K562 (cell line): ENCODE measurements at regions not wholly inside any gene's neighbourhood (a gene's known extent, or its start where the extent isn't known, plus 50 kb on each side); places are given as distances from the start of the nearest gene placed in this dataset.

Source experiments
- ATAC-seq: fragments of 200-7000 bp; cut with Tn5 transposase; 3 replicates; pipeline ENCODE4 v1.9.1; 2020; ENCODE audit warnings: moderate library complexity
- BruUV-seq: library from RNA; stranded (reverse); fragments of 400-500 nt; replicated peaks from 2 replicates; lab custom pipeline; 2021; lab: Mats Ljungman, UMichigan
- CTCF ChIA-PET: fragments of 300-600 bp; formaldehyde crosslinking; extraction: SDS; loops from one replicate; lab custom pipeline; 2021; ENCODE audit warnings: low intra/inter-chr PET ratio; lab: Yijun Ruan, JAX
- POLR2A ChIA-PET: fragments of 300-600, 350-650 bp; sonication (Branson Sonifier 250); formaldehyde crosslinking; extraction: SDS; loops from one replicate; lab custom pipeline; 2021; ENCODE audit warnings: antibody characterized with exemption, inconsistent platforms; lab: Yijun Ruan, JAX
- DNase-seq, 4 experiments: peaks; one replicate each; pipeline versions ENCODE4 v3.0.0 to v3.0.0-alpha.2; 2011 to 2018; ENCODE audit warnings: low spot score in 3 of 4, mixed read lengths in 3 of 4; ENCODE audit errors: extremely low read depth in 1 of 4
- FAIRE-seq: peaks from 2 replicates; lab custom pipeline; 2011; peaks lifted over from hg19 to GRCh38; lab: Jason Lieb, UNC
- H2AFZ ChIP-seq: 2 replicates; pipeline ENCODE4 v1.6.0; 2011; ENCODE audit warnings: low read depth, low read length, control low read depth, inconsistent platforms
- H3K27ac ChIP-seq: fragments of 200-600 bp; 3 replicates; pipeline ENCODE4 v1.8.0; 2011; ENCODE audit warnings: low read depth, mild to moderate bottlenecking, control low read depth, inconsistent platforms, low read length, moderate library complexity, mixed read lengths; ENCODE audit errors: extremely low read depth
- H3K27me3 ChIP-seq, 2 experiments: fragments of 300-600 bp in 1 of 2; 2 replicates in 1 of 2; 3 replicates in 1 of 2; pipeline versions ENCODE4 v1.6.0 to v1.8.0; 2011; ENCODE audit warnings: inconsistent platforms in 2 of 2, low read length in 2 of 2, mild to moderate bottlenecking in 1 of 2, mixed read lengths in 1 of 2, moderate library complexity in 1 of 2; ENCODE audit not compliant: control insufficient read depth in 2 of 2, insufficient read depth in 2 of 2
- H3K36me3 ChIP-seq: fragments of 300-600 bp; 3 replicates; pipeline ENCODE4 v1.8.0; 2011; ENCODE audit warnings: mild to moderate bottlenecking, low read length, inconsistent platforms; ENCODE audit not compliant: control insufficient read depth, insufficient read depth
- H3K4me1 ChIP-seq, 2 experiments: fragments of 200-600 bp in 1 of 2; replicated peaks in 1 of 2; 2 replicates in 1 of 2; 3 replicates in 1 of 2; pipeline versions ENCODE4 v1.5.1 to v1.8.0; 2011; ENCODE audit warnings: inconsistent platforms in 2 of 2, low read length in 2 of 2, mild to moderate bottlenecking in 1 of 2, mixed read lengths in 1 of 2, moderate library complexity in 1 of 2; ENCODE audit not compliant: control insufficient read depth in 2 of 2, insufficient read depth in 2 of 2
- H3K4me2 ChIP-seq: 2 replicates; pipeline ENCODE4 v1.6.1; 2011; ENCODE audit warnings: low read length, control low read depth, inconsistent platforms, mixed read lengths; ENCODE audit not compliant: insufficient read depth
- H3K4me3 ChIP-seq: fragments of 200-600 bp; sonication (generic), shearing (Covaris generic); 2 replicates; pipeline ENCODE4 v1.5.1; 2016; ENCODE audit warnings: control low read depth, inconsistent platforms
- H3K79me2 ChIP-seq: fragments of 200-600 bp; 3 replicates; pipeline ENCODE4 v1.8.0; 2011; ENCODE audit warnings: low read length, inconsistent platforms; ENCODE audit not compliant: control insufficient read depth, insufficient read depth
- H3K9ac ChIP-seq, 2 experiments: 2 replicates each; pipeline versions ENCODE4 v1.6.0 to v1.6.1; 2011; ENCODE audit warnings: low read depth in 2 of 2, low read length in 2 of 2, control low read depth in 1 of 2, inconsistent platforms in 1 of 2, mild to moderate bottlenecking in 1 of 2, mixed read lengths in 1 of 2; ENCODE audit not compliant: insufficient read depth in 1 of 2
- H3K9me1 ChIP-seq: one replicate; pipeline ENCODE4 v1.6.0; 2011; ENCODE audit warnings: inconsistent platforms, mild to moderate bottlenecking, low read length, moderate library complexity; ENCODE audit not compliant: control insufficient read depth, insufficient read depth
- H3K9me3 ChIP-seq: replicated peaks from 2 replicates; pipeline ENCODE4 v1.5.1; 2011; ENCODE audit warnings: low read depth, low read length, inconsistent platforms; ENCODE audit not compliant: control insufficient read depth, insufficient read depth
- H4K20me1 ChIP-seq: replicated peaks from 2 replicates; pipeline ENCODE4 v1.6.1; 2011; ENCODE audit warnings: low read length, inconsistent platforms, mixed read lengths; ENCODE audit not compliant: control insufficient read depth, insufficient read depth
- ATF1 ChIP-seq, 2 experiments: fragments of 450-650 bp in 1 of 2; IDR thresholded peaks; 2 replicates each; pipeline ENCODE4 v1.6.1; 2016; ENCODE audit warnings: missing compliant biosample characterization in 1 of 2, missing genetic modification characterization in 1 of 2
- BCL6 ChIP-seq: fragments of 250-450 bp; sonication (Bioruptor Pico); IDR thresholded peaks from 2 replicates; pipeline ENCODE4 v1.4.0; 2020
- CHD2 ChIP-seq: IDR thresholded peaks from 2 replicates; pipeline ENCODE4 v1.6.1; 2011; ENCODE audit warnings: low read depth, low read length
- DLX4 ChIP-seq: fragments of 250-450 bp; sonication (Bioruptor Pico); IDR thresholded peaks from 2 replicates; pipeline ENCODE4 v1.6.1; 2021; ENCODE audit warnings: mild to moderate bottlenecking
- FIP1L1 ChIP-seq: fragments of 200-400 bp; formaldehyde crosslinking; IDR thresholded peaks from 2 replicates; pipeline ENCODE4 v1.6.1; 2018; ENCODE audit warnings: mild to moderate bottlenecking, low read depth, low read length; ENCODE audit not compliant: poor library complexity, severe bottlenecking
- GATAD2A ChIP-seq: fragments of 450-650 bp; IDR thresholded peaks from 2 replicates; pipeline ENCODE4 v1.6.1; 2017
- HDAC8 ChIP-seq: fragments of 450-650 bp; IDR thresholded peaks from 2 replicates; pipeline ENCODE4 v1.6.1; 2016; ENCODE audit warnings: mild to moderate bottlenecking, missing genetic modification characterization, moderate library complexity, missing compliant biosample characterization
- KAT2B ChIP-seq: IDR thresholded peaks from one replicate; pipeline ENCODE4 v1.6.1; 2012; ENCODE audit warnings: low read depth, mild to moderate bottlenecking, control low read depth, inconsistent platforms, low read length, moderate library complexity
- KAT7 ChIP-seq: sonication (generic); formaldehyde crosslinking; IDR thresholded peaks from 2 replicates; pipeline ENCODE4 v1.8.0; 2022; ENCODE audit warnings: missing genetic modification reagents, mild to moderate bottlenecking, borderline replicate concordance
- MED1 ChIP-seq: sonication (generic); formaldehyde crosslinking; IDR thresholded peaks from 2 replicates; pipeline ENCODE4 v1.8.1; 2023; ENCODE audit warnings: missing genetic modification reagents, borderline replicate concordance
- PKNOX1 ChIP-seq: fragments of 450-650 bp; IDR thresholded peaks from 2 replicates; pipeline ENCODE4 v1.6.1; 2016
- ZC3H8 ChIP-seq: fragments of 450-650 bp; IDR thresholded peaks from 2 replicates; pipeline ENCODE4 v1.6.1; 2017
- ZNF3 ChIP-seq: fragments of 250-450 bp; sonication (Bioruptor Pico); IDR thresholded peaks from 2 replicates; pipeline ENCODE4 v1.5.0; 2021; ENCODE audit warnings: mild to moderate bottlenecking, moderate library complexity
- ZNF316 ChIP-seq: fragments of 450-650 bp; IDR thresholded peaks from 2 replicates; pipeline ENCODE4 v1.6.1; 2016
- ZNF41 ChIP-seq: fragments of 250-450 bp; sonication (Bioruptor Pico); conservative IDR thresholded peaks from 2 replicates; pipeline ENCODE4 v1.4.0; 2020; ENCODE audit warnings: mild to moderate bottlenecking
- ZNF444 ChIP-seq: fragments of 250-450 bp; sonication (Bioruptor Pico); IDR thresholded peaks from 2 replicates; pipeline ENCODE4 v1.4.0; 2020; ENCODE audit warnings: mild to moderate bottlenecking, moderate library complexity
- ZNF655 ChIP-seq: fragments of 250-450 bp; sonication (Bioruptor Pico); IDR thresholded peaks from 2 replicates; pipeline ENCODE4 v1.5.0; 2021
- WGBS: fragments of 100-300 bp; shearing (Covaris generic); methylation state at CpG from one replicate; pipeline ENCODE4 v1.1.6; 2016; ENCODE audit warnings: low coverage, mixed read lengths; ENCODE audit not compliant: insufficient coverage; ENCODE audit errors: missing lambda C conversion rate; 5-methylcytosine and 5-hydroxymethylcytosine counted together
- in situ Hi-C: fragments of 300-500 bp; cut with MboI; formaldehyde crosslinking; loops from 4 replicates; pipeline ENCODE4 v1.15.0; 2018; ENCODE audit warnings: inconsistent platforms, mixed read lengths
- intact Hi-C: fragments of 100-400 bp; cut with micrococcal nuclease; formaldehyde crosslinking; loops from 2 replicates; pipeline ENCODE4 v1.14.2; 2022

- in situ Hi-C loops: no loop called here
- Histone ChIP-seq H3K27ac (no peak overlapping the region), H4K20me1 (no peaks in the 10 kb centered on the region), H3K4me1 (no peaks in the 10 kb centered on the region), H2AFZ (no peak overlapping the region), H3K79me2 (no peaks in the 10 kb centered on the region), H3K27me3 (no peaks in the 10 kb centered on the region), H3K9me3 (no peaks in the 10 kb centered on the region), H3K4me3 (no peak overlapping the region), H3K36me3 (no peaks in the 10 kb centered on the region), H3K9me1 (no peaks in the 10 kb centered on the region), H3K4me2 (no peak overlapping the region), H3K9ac (no peak overlapping the region)
- intact Hi-C loops: no loop called here
- ChIA-PET CTCF (no interaction called here), POLR2A (no interaction called here)
- FAIRE-seq: no peak
- no peak for DNase-seq
- BruUV-seq: no TSS peak
- WGBS: 0% methylated on average over 7 of the region's 7 CpGs
- TF ChIP-seq HDAC8 (tag) (no peak), ZNF316 (0 out of 2 replicates have a peak, but pooled peaks have one; percentile 8)
- no peak for ATAC-seq
Measured at GRCh38 chr5:167448376-167448775, 843.1 kb upstream of the WWC1 start.

GRCh38 chr5:167451076-167451475 is 840.4 kb upstream of the WWC1 start:
- 1% methylated on average over 7 of the region's 7 CpGs for WGBS
- H4K20me1 ChIP-seq: no peaks in the 10 kb centered on the region
- DNase-seq (no peak), FAIRE-seq (no peak), ATAC-seq (no peak)
- ChIA-PET POLR2A (no interaction called here), CTCF (no interaction called here)
- no peak overlapping the region for H3K4me2 ChIP-seq
- H3K36me3 ChIP-seq: no peaks in the 10 kb centered on the region
- no TSS peak for BruUV-seq
- H3K9me1 ChIP-seq: no peaks in the 10 kb centered on the region
- in situ Hi-C loops: no loop called here
- H3K4me3 ChIP-seq: no peak overlapping the region
- no peak overlapping the region for H3K9ac ChIP-seq
- no peaks in the 10 kb centered on the region for H3K4me1 ChIP-seq
- TF ChIP-seq BCL6: no peak
- TF ChIP-seq CHD2: no peak
- no peak for TF ChIP-seq ZNF41
- no peak for TF ChIP-seq DLX4 (CRISPR knock-in tag)
- TF ChIP-seq GATAD2A: no peak
- no peak for TF ChIP-seq ZNF444
- no peak for TF ChIP-seq FIP1L1
- TF ChIP-seq ATF1 (CRISPR knock-in tag; IDR thresholded peaks at IDR 0.05): no peak
- TF ChIP-seq ATF1 (tag; IDR thresholded peaks at IDR 0.05): no peak
- no peak for TF ChIP-seq KAT7 (CRISPR knock-in tag)
- no peak for TF ChIP-seq PKNOX1
- TF ChIP-seq MED1 (CRISPR knock-in tag): no peak
- TF ChIP-seq ZNF655 (CRISPR knock-in tag): no peak
- no peak for TF ChIP-seq ZC3H8
- no peak for TF ChIP-seq ZNF3 (CRISPR knock-in tag)
- no peak for TF ChIP-seq KAT2B
- no peaks in the 10 kb centered on the region for H3K9me3 ChIP-seq
- H2AFZ ChIP-seq: no peak overlapping the region
- no peaks in the 10 kb centered on the region for H3K27me3 ChIP-seq
- no peak overlapping the region for H3K27ac ChIP-seq
- no peaks in the 10 kb centered on the region for H3K79me2 ChIP-seq
- intact Hi-C loops: no loop called here
